Small intestine (tissue), 7 donors: ENCODE measurements at regions not wholly inside any gene's neighbourhood (a gene's known extent, or its start where the extent isn't known, plus 50 kb on each side); places are given as distances from the start of the nearest gene placed in this dataset.
"Not testable (repeated sequence)": the region's sequence is repeated elsewhere in the genome, so short reads cannot be mapped to it uniquely, and the experiment has no call there.

Experiments used
- DNase-seq, 2 donors: peaks; one replicate each; pipeline versions ENCODE4 v3.0.0 to v3.0.0-alpha.2; 2013
- FAIRE-seq: peaks from 2 replicates; lab custom pipeline; 2012; peaks lifted over from hg19 to GRCh38; lab: Jason Lieb, UNC
- H3K27ac ChIP-seq, 3 donors: one replicate each; pipeline ENCODE4 v1.5.1; 2013; ENCODE audit warnings: low read length in 2 of 3, mild to moderate bottlenecking in 2 of 3, control low read depth in 1 of 3, inconsistent platforms in 1 of 3, low read depth in 1 of 3, moderate library complexity in 1 of 3
- H3K27me3 ChIP-seq, 3 donors: one replicate each; pipeline ENCODE4 v1.6.1; 2013; ENCODE audit warnings: low read length in 3 of 3, inconsistent platforms in 1 of 3; ENCODE audit not compliant: control insufficient read depth in 3 of 3, insufficient read depth in 3 of 3
- H3K36me3 ChIP-seq, 3 donors: one replicate each; pipeline ENCODE4 v1.6.1; 2013; ENCODE audit warnings: low read length in 3 of 3, inconsistent platforms in 1 of 3, low read depth in 1 of 3, mild to moderate bottlenecking in 1 of 3, moderate library complexity in 1 of 3; ENCODE audit not compliant: control insufficient read depth in 3 of 3, insufficient read depth in 2 of 3
- H3K4me1 ChIP-seq, 3 donors: one replicate each; pipeline ENCODE4 v1.6.1; 2013; ENCODE audit warnings: low read length in 2 of 3, inconsistent platforms in 1 of 3, low read depth in 1 of 3, mild to moderate bottlenecking in 1 of 3, moderate library complexity in 1 of 3; ENCODE audit not compliant: control insufficient read depth in 3 of 3, insufficient read depth in 2 of 3
- H3K4me3 ChIP-seq, 3 donors: one replicate each; pipeline ENCODE4 v1.5.1; 2013; ENCODE audit warnings: low read length in 3 of 3, control low read depth in 1 of 3, inconsistent platforms in 1 of 3, low read depth in 1 of 3, mild to moderate bottlenecking in 1 of 3, moderate library complexity in 1 of 3
- H3K9me3 ChIP-seq, 2 donors: one replicate each; pipeline ENCODE4 v1.6.1; 2013; ENCODE audit warnings: low read depth in 1 of 2, low read length in 1 of 2; ENCODE audit not compliant: control insufficient read depth in 2 of 2, insufficient read depth in 1 of 2
- WGBS, 3 donors: extraction: QIAGEN DNeasy Blood & Tissue Kit; methylation state at CpG; one replicate each; pipeline ENCODE4 v1.1.7; 2013; 5-methylcytosine and 5-hydroxymethylcytosine counted together
- donor health status: healthy with polysubstance abuse.
- donor health status: control.
- donor health status: control.
- donor health status: Bipolar disorder and iron deficiency.
- donor health status: healthy.

GRCh38 chr2:67096886-67097285 lies 300.2 kb upstream of the ETAA1 start:
- no peaks in the 10 kb centered on the region for H3K4me1 ChIP-seq
- DNase-seq (no peak), FAIRE-seq (no peak)
- no peak overlapping the region for H3K27ac ChIP-seq
- no peak overlapping the region for H3K4me3 ChIP-seq
- H3K36me3 ChIP-seq, result no peaks in the 10 kb centered on the region
- no peaks in the 10 kb centered on the region for H3K9me3 ChIP-seq
- H3K27me3 ChIP-seq, result no peaks in the 10 kb centered on the region

GRCh38 chr2:67103157-67103556 lies 294.0 kb upstream of the ETAA1 start:
- Histone ChIP-seq H3K36me3 (no peaks in the 10 kb centered on the region), H3K27me3 (no peaks in the 10 kb centered on the region), H3K27ac (no peak overlapping the region), H3K4me3 (no peak overlapping the region), H3K9me3 (peaks cover 2 to 5% of the 10 kb centered on the region in 2 donors), H3K4me1 (no peaks in the 10 kb centered on the region)
- FAIRE-seq (peak; percentile 49), DNase-seq (no peak)

DNA sequence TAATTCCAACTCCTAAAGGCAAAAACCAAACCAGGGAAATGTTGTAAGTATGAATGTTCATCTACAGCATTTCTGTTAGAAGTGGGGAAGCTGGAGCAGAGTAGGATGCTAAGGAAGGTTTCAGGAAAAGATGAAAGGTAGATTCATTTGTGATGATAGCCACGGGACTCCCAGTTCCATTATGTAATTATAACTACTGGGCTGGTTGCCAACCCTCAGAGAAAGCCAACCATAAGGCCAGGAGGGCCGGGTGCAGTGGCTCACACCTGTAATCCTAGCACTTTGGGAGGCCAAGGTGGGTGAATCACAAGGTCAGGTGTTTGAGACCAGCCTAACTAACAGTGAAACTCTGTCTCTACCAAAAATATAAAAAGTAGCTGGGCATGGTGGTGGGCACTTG lies 288.9 kb upstream of the ETAA1 start:
- WGBS, 3 donors, result 7 to 30% (median 11%) methylated on average over 2 of the region's 2 CpGs
- Histone ChIP-seq H3K4me1 (no peaks in the 10 kb centered on the region), H3K9me3 (peaks cover 2 to 5% of the 10 kb centered on the region in 2 donors), H3K4me3 (no peak overlapping the region), H3K27me3 (no peaks in the 10 kb centered on the region), H3K36me3 (no peaks in the 10 kb centered on the region), H3K27ac (no peak overlapping the region)
- FAIRE-seq (no peak), DNase-seq (peak in 1 of 2 donors; percentile 1)

DNA sequence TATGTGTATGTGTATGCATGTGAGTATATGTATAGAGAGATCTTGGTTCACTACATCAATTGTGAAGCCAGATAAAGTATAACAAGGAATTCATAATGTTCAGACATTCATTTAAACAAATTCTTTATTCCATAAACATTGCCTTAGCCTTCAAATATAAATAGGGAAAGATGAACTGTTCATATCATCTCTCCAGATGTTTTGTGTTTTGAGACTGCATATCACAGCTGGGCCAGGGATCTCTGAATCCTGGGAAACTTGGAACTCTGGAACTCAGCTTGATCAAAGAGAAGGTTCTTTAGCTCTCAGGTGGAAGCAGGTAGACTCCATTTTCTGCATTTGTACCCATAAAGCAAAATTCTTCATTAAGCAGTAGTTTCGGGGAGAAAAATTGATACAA lies 272.6 kb upstream of the ETAA1 start:
- Histone ChIP-seq H3K4me1 (no peaks in the 10 kb centered on the region), H3K36me3 (no peaks in the 10 kb centered on the region), H3K4me3 (no peak overlapping the region), H3K27ac (no peak overlapping the region), H3K9me3 (no peaks in the 10 kb centered on the region), H3K27me3 (no peaks in the 10 kb centered on the region)
- no peak for DNase-seq
- FAIRE-seq, result no peak
- 90 to 94% (median 90%) methylated on average over 1 of the region's 1 CpG for WGBS, 3 donors

DNA sequence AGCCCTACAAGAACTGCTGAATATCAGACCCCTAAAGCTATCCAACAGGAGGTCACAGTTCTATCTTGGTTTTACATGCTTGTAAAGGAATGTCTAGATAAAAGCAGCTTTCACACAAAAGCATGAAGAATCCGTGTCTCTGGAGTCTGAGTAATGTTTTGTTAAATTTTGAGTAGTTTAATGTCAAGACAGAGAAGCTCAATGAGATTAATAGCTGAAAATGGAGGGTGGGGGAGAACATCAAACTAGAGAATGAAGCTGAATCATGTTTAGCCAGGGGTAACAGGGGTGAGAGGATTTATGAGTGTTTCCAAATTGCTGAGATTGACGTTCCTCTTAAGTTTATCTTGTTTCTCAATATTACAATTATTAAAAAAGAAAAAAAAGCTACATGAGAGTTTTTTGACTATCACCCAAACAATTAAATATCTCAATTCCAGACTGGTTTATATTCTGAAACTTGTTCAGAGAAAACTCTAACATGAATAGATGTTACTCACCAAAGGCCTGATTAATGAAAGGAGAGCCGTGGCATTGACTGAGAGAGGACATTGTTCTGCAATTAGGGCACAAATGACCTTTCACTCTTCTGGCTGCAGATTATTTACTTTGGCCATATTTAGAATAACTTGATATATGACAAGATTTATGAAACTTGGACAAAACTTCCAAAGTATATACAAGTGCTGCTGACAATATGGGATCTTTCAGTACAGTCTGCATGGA lies 266.4 kb upstream of the ETAA1 start:
- H3K4me1 ChIP-seq, result no peaks in the 10 kb centered on the region
- no peaks in the 10 kb centered on the region for H3K36me3 ChIP-seq
- DNase-seq (peak in 1 of 2 donors; percentile 3), FAIRE-seq (no peak)
- peak overlapping the region in 1 of 3 donors; percentile 11 for H3K27ac ChIP-seq
- H3K4me3 ChIP-seq, result no peak overlapping the region
- H3K9me3 ChIP-seq, result no peaks in the 10 kb centered on the region
- WGBS, 3 donors, result 46 to 64% (median 59%) methylated on average over 3 of the region's 3 CpGs
- no peaks in the 10 kb centered on the region for H3K27me3 ChIP-seq

DNA sequence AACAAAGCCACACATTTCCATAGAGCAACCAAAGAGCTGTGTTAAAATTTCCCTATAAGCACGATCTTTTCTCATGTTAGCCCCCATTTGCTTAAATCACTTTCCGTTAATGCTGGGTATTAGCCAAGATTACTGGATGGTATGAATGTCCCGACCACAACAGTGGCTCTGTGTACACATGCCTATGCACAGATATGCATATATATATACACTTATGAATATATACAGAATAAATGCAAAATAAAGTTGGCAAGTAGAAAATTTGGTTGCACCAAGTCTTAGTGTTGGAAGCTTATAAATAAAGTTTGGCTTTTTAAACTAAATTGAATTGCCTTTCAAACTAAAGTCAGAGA lies 265.9 kb upstream of the ETAA1 start:
- WGBS, 3 donors, result 65 to 84% (median 75%) methylated on average over 3 of the region's 3 CpGs
- H3K27ac ChIP-seq, result no peak overlapping the region
- H3K36me3 ChIP-seq, result no peaks in the 10 kb centered on the region

GRCh38 chr2:67132441-67132940 lies 264.6 kb upstream of the ETAA1 start:
- not testable (repeated sequence) for H3K4me1 ChIP-seq, FAIRE-seq, DNase-seq, H3K4me3 ChIP-seq, H3K27me3 ChIP-seq, H3K9me3 ChIP-seq, H3K27ac ChIP-seq, H3K36me3 ChIP-seq
- 69 to 90% (median 77%) methylated on average over 2 of the region's 2 CpGs for WGBS, 3 donors

More for the DNA sequence above, 265.9 kb upstream of the ETAA1 start:
- Histone ChIP-seq H3K4me1 (no peaks in the 10 kb centered on the region), H3K9me3 (no peaks in the 10 kb centered on the region), H3K4me3 (no peak overlapping the region), H3K27me3 (no peaks in the 10 kb centered on the region)
- FAIRE-seq (no peak), DNase-seq (no peak)

GRCh38 chr2:67135208-67135607 lies 261.9 kb upstream of the ETAA1 start:
- 68 to 75% (median 75%) methylated on average over 3 of the region's 3 CpGs for WGBS, 3 donors
- no peak overlapping the region for H3K27ac ChIP-seq
- FAIRE-seq, result no peak
- no peak overlapping the region for H3K4me3 ChIP-seq
- H3K4me1 ChIP-seq, result no peaks in the 10 kb centered on the region
- no peaks in the 10 kb centered on the region for H3K36me3 ChIP-seq
- H3K27me3 ChIP-seq, result no peaks in the 10 kb centered on the region
- no peaks in the 10 kb centered on the region for H3K9me3 ChIP-seq
- DNase-seq, result no peak

DNA sequence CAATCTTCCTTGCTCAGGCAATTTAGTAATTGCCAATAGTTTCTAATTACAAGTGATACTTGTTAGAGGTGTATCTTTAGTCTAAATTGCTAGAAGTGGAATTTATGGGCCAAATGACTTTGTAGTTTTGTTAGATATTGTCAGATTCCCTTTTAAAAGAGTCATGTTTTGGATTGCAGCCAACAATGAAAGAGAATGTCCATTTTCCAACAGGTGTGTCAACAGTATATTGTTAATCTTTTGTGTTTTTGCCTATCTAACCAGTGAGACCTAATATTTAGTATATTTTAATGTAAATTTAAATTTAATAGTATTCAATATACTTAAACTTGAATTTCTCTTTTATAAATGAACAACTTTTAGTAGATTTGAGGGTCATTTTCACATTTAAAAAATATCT lies 259.4 kb upstream of the ETAA1 start:
- no peaks in the 10 kb centered on the region for H3K9me3 ChIP-seq
- H3K36me3 ChIP-seq, result no peaks in the 10 kb centered on the region
- FAIRE-seq (no peak), DNase-seq (no peak)
- no peak overlapping the region for H3K27ac ChIP-seq
- H3K4me1 ChIP-seq, result no peaks in the 10 kb centered on the region
- no peak overlapping the region for H3K4me3 ChIP-seq
- no peaks in the 10 kb centered on the region for H3K27me3 ChIP-seq
